Tibial nerve (tissue), 4 donors: ENCODE measurements at regions not wholly inside any gene's neighbourhood (a gene's known extent, or its start where the extent isn't known, plus 50 kb on each side); places are given as distances from the start of the nearest gene placed in this dataset.

Experiments used
- CTCF ChIP-seq, 5 experiments: fragments of 200-600 bp in 3 of 5; fragments of 450-650 bp in 2 of 5; sonication (generic) in 3 of 5; IDR thresholded peaks; one replicate each; pipeline ENCODE4 v1.5.1; 2016 to 2019; ENCODE audit warnings: antibody characterized with exemption in 5 of 5, mild to moderate bottlenecking in 3 of 5, moderate library complexity in 2 of 5
- EP300 ChIP-seq, 2 donors: sonication (generic); formaldehyde crosslinking; IDR thresholded peaks; one replicate each; pipeline ENCODE4 v1.6.1; 2017; ENCODE audit warnings: antibody characterized with exemption in 2 of 2, mild to moderate bottlenecking in 1 of 2
- POLR2A ChIP-seq, 2 donors: fragments of 450-650 bp; IDR thresholded peaks; one replicate each; pipeline ENCODE4 v1.6.1; 2017; ENCODE audit warnings: antibody characterized with exemption in 2 of 2, mild to moderate bottlenecking in 2 of 2, moderate library complexity in 2 of 2

- no peak for TF ChIP-seq CTCF (IDR thresholded peaks at IDR 0.05)
- TF ChIP-seq POLR2A (IDR thresholded peaks at IDR 0.05) = no peak
- TF ChIP-seq EP300 (IDR thresholded peaks at IDR 0.05) = no peak
These were observed 203.4 kb downstream of the KIF18A start for GRCh38 chr11:27904358-27905055.
